CD1c-positive myeloid dendritic cell (primary cell): ENCODE measurements at regions not wholly inside any gene's neighbourhood (a gene's known extent, or its start where the extent isn't known, plus 50 kb on each side); places are given as distances from the start of the nearest gene placed in this dataset.

Experiments used
- DNase-seq: peaks from one replicate; pipeline ENCODE4 v3.0.0-alpha.2; 2016; ENCODE audit errors: extremely low spot score

DNA sequence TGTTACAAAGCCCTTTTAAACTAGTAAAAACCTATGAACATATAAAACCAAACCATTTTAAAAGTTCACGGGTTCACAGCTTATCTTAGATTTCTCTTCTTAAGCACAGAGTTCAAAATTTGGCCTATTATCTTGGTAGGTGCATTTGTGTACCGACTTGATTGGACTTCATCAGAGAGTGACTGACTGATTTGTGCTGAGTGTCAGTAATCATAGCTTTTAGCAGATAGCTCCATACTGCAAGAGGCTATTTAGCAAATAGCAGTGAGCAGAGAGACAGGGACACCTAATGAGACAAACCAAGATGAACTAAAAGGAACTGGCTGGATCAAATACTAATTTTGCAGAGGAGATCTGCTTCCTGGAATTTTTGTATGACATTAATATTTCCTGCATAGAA, 274.5 kb downstream of the PRR16 start:
- no peak for DNase-seq

DNA sequence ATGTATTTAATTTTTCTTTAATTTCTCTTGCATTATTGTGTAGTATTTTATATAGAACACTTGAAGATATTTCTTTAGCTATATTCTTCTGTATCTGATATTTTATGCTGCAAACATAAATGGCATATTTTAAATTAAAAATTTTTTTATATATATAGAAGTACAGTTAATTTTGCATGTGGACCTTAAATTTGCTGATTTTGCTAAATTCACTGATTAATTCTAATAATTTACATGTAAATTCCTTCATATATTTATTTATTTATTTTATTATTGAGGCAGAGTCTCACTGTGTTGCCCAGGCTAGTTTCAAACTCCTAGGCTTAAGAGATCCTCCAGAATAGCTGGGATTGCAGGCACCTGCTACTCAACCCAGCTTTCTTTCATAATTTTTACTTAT, 276.9 kb downstream of the PRR16 start:
- DNase-seq, result no peak

DNA sequence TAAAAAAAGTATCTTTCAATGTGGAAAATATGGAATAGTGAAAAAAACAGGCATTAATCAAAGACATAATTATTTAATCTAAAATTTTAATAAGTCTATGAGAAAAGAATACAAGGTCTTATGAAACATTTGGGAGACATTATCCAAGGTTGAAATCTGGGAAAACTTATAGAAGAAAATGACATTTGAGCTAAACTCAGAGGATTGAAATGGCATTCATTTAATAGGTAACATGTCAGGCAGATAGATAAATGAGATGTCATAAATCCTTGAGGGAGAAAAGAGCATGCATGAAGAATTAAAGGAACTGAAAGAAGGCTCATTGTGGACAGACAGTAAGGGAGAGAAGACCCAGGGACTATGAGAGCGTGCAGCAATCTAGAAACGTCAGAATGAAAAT, 284.4 kb downstream of the PRR16 start:
- no peak for DNase-seq

DNA sequence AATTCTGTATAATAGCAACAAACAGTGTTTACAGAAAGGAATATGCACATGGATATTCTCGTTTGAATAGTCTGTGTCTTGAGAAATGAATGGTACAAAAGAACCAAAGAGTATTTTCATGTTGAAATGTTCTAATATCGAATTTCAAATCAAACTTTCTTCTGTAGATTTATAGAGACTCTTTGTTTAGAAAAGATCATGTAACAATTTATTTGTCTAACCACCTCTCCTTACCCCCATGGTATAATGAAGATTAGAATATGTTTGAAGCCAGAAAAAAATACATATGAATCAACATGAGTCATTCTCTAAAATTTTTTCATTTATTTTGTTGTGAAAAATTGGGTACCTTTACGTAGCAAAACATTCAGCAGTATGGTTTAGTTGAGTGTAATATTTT, 285.6 kb downstream of the PRR16 start:
- DNase-seq, result no peak

DNA sequence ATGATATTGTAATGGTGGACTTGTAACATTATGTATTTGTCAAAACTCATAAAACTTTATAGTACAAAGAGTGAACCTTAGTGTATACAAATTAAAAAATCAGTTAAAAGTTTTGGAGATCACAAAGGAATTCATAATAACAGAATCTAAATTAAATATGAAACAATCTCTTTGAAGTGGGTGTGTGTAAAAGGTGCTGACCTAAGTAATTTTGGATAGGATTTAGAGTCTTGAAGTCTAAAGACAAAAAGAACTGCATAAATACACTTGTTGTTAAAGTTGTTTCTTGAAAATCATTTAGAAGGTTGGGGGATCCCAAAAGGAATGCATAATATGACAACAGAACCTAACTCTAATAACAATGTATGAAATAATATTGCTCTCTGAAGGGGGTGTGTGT, 295.5 kb downstream of the PRR16 start:
- DNase-seq, result no peak

DNA sequence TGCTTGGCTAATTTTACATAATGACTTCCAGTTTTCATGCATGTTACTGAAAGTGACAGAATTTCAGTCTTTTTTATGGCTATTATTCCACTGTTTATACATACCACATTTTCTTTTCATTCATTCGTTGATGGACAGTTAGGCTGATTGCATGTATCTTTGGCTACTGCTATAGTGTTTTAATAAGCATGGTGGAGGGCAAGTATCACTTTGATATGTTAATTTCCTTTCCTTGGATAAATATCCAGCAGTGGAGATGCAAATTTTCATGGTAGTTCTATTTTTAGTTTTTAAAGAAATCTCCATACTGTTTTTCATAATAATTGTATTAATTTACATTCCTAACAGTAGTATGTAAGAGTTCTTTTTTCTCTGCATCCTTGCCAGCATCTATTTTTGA, 297.9 kb downstream of the PRR16 start:
- DNase-seq, result no peak

DNA sequence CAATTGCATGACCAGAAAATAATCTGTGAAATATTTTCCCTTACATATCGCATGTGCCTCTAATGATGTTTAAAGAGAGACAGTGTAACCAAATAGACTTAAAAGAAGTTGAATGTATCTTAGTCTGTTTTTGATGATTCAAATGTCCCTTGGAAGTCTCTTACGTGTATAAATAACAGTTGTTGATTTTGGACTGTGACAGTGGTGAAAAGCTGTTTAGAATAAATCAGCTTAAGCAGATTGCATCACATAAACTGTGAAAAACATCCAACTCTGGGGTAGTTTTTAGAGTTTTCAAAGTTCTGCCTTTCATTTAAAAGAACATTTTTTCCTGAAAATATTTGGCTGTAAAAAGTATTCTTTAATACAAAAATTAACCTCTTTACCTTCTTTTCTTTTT, 301.1 kb downstream of the PRR16 start:
- no peak for DNase-seq

DNA sequence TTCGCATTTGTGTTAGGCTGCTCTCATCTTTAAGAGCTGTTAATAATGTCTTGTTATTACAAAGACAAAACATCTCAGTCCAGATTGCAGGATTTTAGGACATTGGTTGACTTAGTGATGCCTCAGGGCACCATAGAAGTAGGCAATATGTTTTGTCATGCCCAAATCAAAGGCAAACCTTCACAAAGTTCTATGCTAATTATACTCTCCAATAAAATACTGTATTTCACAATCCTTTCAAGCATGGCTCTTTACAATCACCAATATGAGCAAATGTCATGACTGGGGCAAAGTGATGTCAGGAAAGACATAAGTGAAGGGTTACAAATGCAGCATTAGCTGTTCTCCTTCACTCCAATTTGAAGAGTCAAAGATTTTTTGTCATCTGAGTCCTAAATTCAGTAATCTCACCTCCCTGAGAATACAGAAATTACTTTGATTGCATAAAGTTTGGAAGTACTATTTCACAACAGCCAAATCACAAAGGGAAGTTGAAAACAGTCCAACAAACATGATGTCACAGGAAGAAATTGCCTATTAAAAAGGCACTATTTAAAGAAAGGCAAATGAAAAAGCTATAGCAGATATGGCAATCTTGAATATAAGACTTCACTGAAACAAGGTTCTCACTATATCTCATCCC, 303.2 kb downstream of the PRR16 start:
- peak; percentile 65 for DNase-seq

DNA sequence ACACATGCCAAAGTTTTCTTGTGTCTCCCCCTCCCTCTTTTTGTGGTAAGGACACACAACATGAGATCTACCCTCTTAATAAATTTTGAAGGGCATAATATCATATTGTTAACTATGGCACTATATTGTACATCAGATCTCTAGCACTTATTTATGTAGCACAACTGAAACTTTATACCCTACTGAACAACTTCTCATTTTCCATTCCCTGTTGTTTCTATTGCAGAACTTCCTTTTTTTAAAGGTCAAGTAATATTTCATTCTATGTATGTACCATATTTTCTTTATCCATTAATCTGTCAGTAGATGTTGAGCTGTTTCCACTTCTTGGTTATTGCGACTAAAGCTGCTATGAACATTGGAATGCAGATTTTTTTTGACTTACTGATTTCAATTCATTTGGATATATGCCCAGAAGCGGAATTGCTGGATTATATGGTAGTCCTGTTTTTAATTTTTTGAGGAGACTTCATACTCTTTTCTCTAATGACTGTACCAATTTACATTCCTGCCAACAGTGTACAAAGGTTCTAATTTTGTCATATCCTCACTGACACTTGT, 305.3 kb downstream of the PRR16 start:
- DNase-seq, result peak; percentile 33

DNA sequence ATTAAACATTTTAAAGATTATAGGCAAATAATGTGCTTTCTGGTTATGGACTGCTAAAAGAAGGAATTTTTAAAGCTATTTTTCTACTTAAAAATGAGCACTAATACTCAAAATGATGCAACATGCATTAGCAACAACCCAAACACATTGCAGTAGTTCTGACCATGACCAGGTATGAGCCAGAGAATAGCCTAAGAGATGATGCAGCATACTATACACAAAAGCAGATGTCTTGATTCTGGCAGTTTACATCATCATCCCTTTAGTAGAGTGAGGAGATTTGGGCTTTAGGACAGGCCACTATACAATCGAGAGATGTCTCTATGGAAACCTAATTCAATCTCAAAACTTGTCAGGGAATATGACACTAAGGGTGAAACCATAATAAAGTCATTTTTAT, 307.1 kb downstream of the PRR16 start:
- DNase-seq, result no peak

DNA sequence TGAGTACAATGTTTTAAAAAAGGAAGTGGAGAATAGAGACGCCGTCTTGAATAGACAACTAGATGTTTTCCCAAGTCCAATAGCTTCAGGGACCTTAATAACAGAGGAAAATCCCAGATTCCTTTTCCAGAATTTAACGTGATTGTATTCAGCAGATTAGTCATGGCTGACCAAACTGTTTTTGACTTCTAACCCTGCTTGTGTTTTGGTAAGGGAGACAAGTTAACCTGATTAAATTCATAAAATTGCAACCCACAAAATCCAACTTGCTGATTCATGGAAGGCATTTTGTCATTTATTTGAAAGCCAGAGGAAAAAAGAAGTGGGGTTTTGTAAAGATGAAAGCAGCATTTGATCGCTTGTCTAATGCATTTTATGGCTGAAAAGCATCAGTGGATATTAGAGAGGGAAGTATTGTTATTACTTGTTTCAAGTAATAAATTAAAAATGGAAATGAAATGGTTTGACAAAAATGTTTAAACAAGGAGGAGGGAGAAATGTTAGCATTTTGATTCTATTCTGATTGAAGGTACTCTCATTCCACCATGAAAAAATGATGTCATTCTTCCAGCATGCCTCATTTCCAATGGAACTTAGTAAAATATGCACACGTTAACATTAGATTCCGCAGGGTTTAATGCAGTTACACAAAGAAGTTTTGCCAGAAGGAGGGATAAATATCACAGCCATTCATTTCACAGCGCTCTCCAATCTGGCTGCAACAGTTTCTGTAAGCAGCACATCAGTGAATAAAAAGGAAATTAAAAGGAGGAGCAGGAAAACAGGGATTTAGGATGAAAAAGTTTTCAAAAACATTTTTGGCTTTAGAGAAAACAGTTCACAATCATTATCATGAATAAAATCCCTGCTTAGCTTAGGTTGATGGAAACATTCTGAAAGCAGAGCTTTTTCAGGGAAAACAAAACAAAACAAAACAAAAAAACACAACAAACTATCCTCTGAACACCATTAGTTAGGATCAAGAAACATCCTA, 314.7 kb downstream of the PRR16 start:
- DNase-seq, result no peak

DNA sequence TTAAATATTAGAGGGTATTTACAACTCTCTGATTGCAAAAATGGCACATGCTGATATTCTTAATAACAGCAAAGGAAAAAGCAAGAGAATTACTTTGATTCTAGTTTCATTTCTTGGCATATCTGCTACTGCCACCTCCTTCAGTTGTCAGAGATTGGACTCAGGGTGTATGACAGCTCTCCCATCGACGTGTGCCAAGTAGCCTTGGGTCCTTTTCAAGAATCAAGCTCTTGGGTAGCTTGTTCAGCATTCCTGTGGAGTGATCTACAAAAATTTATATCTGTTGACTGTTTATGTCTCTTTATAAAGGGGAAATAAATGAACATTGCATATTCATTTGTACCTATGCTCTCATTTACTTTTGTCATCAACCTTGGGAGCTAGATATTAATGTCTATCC, 315.6 kb downstream of the PRR16 start:
- DNase-seq, result no peak

DNA sequence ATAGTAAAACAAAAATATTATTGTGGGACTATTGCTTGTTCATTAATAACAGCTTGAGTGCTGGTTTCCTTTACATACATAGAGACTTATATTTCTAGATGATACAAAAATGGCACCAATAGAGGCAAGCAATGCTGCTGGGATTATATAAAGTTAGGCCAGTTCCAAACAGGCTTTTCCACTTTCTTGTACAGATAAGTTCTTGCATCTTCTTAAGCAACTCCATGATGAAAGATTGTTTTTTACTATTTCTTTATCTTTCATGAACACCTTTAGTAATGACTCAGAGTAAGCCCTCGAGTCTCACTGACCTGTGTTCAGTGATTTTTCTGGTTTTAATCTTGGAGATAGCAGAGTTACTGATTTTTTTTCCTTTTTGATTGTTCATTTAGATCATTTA, 324.4 kb downstream of the PRR16 start:
- DNase-seq, result no peak

DNA sequence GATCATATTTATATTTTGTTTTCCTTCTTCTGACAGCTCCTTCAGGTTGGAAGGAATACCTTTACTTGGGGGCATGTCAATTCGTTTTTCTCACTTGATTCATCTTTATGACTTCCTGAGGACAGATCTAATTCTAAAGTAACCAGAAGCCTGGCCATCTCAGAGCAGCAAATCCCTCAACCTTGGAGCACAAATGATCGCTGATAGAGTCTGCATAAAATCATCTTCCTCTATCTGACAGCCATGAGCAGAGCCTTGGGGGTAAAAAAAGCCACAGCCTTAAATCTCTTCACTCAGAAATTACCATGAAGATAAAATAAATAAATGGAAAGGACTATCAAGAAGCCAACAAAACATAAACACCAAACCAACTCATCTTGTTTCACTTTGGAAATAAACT, 325.8 kb downstream of the PRR16 start:
- DNase-seq, result no peak

DNA sequence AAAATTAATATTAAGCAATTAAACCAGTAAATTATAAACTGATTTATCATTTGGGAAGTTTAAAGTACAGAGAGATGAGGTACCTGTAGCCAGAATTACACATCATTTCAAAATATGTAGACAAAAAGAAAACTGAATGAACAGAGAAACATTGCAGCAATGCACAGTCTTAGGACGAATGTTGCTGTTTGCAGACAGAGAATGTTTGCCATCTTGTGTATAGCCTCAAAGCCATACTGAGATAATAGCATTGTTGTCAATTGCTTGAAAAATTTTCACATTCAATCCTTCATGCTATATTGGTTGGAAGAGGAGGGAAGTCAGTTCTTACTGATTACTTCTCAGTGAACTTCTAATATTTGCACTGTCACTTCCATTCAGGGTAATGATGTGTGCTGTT, 326.2 kb downstream of the PRR16 start:
- DNase-seq, result no peak

DNA sequence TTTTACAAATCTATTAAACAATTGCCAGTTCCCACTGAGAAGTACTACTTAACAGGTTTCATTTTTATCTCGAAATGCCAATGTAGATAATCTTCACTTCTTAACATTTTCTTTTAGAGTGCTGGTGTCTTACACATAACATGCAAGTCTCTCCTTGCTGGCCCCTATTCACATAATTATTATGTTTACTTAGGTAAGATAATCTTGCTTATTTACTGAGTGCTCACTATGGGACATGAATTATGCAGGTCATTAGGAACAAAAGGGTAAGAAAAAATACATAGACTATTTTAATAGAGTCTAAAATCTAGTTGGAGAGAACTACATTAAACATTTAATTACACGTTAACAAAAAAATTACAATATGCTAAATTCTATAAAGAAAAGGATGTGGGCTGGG, 328.4 kb downstream of the PRR16 start:
- DNase-seq, result no peak

DNA sequence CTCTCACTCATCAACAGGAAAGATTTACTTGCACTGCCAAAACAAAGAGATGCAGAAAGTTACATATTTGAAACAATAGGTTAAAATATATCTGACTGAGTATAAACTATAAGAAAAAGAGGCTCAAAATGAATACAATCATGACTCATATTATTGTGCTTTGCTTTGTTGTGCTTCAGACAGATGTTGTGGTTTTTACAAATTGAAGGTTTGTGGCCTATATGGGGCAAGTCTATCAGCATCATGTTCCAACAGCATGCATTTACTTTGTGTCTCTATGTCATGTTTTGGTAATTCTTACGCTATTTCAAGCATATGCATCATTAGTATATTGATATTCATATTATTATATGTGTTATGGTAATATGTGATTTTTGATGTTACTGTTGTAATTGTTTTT, 330.0 kb downstream of the PRR16 start:
- DNase-seq, result no peak

DNA sequence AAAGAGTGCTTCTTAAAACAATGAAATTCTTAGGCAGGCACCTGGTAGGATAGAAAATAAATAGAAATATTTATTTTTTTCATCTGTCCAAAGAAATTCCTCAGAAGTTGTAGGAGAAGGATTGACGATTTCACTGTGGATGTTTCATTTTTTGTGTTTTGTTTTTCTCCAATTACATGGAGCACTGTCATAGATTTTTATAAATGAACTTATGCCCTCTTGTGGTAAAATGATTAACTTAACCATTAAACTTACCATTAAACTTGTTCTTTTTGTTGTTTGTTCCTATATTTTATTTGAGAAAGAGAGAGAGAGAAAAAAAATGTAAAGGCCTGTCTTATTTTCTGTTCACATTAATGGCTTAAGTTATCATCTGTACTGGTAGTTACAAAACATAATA, 339.2 kb downstream of the PRR16 start:
- DNase-seq, result peak; percentile 16

DNA sequence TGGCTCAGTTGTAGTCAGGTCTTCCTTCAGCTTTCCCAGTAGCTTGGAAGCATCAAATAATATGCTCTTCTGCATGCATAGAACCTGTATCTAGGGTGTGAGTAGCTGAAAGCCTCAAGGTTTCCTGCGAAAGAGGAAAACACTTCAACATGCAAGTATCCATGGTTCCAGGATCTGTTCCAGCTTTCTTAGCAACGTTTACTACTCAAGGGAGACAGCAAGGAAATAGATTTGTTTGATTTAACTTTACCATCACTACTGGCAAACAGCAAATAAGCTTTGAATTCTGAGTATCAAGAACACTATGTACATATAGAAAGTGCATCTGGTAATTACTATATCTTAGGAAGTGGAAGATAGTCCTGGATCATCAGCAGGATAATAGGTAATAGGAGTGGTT, 341.0 kb downstream of the PRR16 start:
- DNase-seq, result no peak

DNA sequence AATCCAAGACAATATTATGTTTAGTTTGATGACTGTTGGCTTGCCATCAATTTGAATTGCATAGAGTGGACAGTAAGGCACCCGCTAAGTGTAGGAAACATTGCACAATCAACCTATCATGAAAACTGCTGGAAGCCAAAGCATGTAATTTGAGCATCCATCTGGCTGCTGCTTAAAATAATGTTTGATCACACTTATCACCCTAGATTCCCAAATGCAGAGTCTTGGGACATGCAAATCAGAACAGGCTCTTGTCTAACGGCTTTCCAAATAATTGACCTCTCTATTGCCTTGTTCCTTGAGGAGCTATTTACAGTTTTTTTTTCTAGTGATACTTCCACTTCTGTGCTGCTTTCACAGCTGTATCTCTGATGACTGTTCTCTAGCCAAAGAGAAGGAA, 342.1 kb downstream of the PRR16 start:
- DNase-seq, result no peak

DNA sequence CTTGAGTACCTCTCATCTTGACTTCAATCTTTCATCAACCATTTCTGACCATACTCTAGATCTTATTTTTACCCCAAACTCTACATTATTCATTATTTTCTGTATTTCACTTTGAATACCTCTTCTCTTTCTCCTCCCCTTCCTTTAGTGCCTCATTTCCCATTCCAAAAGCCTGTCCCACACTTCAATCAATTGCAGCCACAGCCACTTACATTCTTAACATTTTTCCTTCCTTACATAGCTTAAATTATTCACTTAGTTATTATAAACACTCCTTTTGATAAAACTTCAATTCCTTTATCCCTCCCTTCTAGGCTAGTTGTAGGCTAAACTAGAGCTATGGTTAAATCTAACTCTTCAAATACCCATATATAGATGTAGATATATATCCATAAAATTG, 344.0 kb downstream of the PRR16 start:
- no peak for DNase-seq

DNA sequence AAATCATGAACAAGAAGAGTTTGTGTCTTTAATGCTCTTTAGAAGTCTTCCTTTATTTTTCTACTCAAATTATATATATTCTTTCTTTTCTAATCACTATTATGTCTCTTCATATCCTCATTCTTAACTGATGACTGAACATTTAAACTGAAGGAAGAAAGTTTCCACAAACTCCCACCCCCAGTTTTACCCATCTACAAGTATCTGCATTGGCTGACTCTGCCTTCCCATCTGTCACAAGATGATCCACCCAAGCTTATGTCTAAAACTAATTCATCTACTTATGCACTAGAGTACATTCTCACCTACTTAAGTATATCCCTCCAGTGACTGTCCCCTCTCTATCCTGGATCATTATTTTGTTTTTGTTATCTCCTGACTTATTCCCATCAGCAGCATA, 344.5 kb downstream of the PRR16 start:
- DNase-seq, result no peak

DNA sequence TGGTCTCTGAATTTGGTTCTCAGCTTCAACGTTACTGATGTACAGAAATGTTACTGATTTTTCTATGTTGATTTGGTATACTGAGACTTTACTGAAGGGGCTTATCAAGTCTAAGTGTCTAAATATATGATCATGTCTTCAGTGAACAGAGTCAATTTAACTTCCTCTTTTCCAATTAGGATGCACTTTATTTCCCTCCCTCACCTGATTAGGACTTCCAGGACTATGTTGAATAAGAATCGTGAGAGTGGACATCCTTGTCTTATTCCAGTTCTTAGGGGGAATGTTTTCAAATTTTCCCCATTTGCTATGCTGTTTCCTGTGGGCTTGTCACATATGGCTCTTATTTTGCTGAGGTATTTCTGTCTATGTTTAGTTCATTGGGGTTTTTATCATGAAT, 349.5 kb downstream of the PRR16 start:
- DNase-seq, result no peak
